ENCODE measurements at regions not wholly inside any gene's neighbourhood (a gene's known extent, or its start where the extent isn't known, plus 50 kb on each side); places are given as distances from the start of the nearest gene placed in this dataset.

DNA sequence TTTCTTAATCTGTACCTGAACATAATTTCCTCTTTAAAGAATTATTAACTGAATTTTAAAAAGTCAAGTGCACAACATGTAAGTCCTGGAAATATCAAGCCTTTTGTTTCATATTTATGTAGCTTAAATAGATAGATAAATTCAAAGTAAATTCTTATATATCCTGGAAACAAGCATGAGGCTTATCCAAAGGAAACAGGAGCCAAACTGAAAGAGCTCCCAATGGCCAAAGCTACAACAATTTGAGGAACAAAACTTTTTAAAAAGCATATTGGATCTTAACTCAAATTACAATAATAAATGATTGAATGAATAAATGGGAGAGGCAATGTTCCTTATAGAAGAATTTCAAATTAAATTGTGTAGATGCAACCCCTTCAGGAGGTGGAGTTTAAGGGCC lies 679.1 kb downstream of the METTL4 start:
- H3K36me3 ChIP-seq, result no peaks in the 10 kb centered on the region
- TF ChIP-seq, protein P1, sequence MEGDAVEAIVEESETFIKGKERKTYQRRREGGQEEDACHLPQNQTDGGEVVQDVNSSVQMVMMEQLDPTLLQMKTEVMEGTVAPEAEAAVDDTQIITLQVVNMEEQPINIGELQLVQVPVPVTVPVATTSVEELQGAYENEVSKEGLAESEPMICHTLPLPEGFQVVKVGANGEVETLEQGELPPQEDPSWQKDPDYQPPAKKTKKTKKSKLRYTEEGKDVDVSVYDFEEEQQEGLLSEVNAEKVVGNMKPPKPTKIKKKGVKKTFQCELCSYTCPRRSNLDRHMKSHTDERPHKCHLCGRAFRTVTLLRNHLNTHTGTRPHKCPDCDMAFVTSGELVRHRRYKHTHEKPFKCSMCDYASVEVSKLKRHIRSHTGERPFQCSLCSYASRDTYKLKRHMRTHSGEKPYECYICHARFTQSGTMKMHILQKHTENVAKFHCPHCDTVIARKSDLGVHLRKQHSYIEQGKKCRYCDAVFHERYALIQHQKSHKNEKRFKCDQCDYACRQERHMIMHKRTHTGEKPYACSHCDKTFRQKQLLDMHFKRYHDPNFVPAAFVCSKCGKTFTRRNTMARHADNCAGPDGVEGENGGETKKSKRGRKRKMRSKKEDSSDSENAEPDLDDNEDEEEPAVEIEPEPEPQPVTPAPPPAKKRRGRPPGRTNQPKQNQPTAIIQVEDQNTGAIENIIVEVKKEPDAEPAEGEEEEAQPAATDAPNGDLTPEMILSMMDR (IDR thresholded peaks at IDR 0.05), result no peak
- no peak for TF ChIP-seq POLR2A (IDR thresholded peaks at IDR 0.05)
- no peak for TF ChIP-seq POLR2AphosphoS5 (IDR thresholded peaks at IDR 0.05)
- H3K27me3 ChIP-seq, result no peaks in the 10 kb centered on the region
- intact Hi-C loops (cut with DNase I; ENCODE audit: low total_unique reads), result no loop called here
- no peak for DNase-seq (ENCODE audit: low spot score in 2 of 2)
- H3K9me3 ChIP-seq, result no peaks in the 10 kb centered on the region
- no peak overlapping the region for H3K27ac ChIP-seq
- no peaks in the 10 kb centered on the region for H3K4me1 ChIP-seq
- H3K4me3 ChIP-seq, result no peak overlapping the region

DNA sequence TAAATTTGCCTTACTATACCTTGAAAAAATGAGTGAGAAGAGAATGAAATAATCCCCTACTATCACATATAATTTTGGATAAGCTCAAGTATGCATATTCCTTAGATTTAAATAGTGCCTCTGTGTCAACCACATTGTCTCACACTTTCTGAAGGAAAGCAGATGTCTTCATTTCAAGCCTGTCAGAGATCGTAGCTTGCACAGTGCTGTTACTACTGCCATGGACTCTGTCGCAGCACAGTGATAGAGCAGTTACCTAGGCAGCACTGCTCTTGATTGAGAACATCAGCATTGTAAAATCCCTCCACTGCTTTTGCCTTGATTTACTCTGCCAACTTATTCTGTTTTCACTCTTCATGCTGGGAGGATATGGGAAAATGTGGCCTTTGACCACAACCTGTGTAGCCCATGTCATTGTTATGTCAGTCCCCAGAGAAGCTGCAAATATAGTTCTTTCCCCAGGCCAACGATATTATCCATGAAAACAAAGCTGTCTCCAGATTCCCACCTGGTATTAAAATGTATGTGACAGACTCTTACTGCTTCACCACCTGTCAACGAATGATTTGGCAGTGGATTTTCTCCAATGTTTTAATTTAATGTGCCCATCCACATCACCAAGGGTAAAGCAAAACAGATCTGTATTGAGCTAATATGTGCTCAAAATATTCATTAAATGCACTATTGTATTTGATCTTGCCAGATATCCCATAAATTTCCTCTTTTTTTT lies 675.7 kb downstream of the METTL4 start:
- H3K4me1 ChIP-seq, result no peaks in the 10 kb centered on the region
- H3K4me3 ChIP-seq, result no peak overlapping the region
- no peak for TF ChIP-seq POLR2A (IDR thresholded peaks at IDR 0.05)
- no peak for TF ChIP-seq POLR2AphosphoS5 (IDR thresholded peaks at IDR 0.05)
- TF ChIP-seq, protein P1 (IDR thresholded peaks at IDR 0.05), result no peak
- intact Hi-C loops (cut with DNase I; ENCODE audit: low total_unique reads), result no loop called here
- no peaks in the 10 kb centered on the region for H3K36me3 ChIP-seq
- H3K27ac ChIP-seq, result no peak overlapping the region
- no peak for DNase-seq (ENCODE audit: low spot score in 2 of 2)
- no peaks in the 10 kb centered on the region for H3K9me3 ChIP-seq
- no peaks in the 10 kb centered on the region for H3K27me3 ChIP-seq

DNA sequence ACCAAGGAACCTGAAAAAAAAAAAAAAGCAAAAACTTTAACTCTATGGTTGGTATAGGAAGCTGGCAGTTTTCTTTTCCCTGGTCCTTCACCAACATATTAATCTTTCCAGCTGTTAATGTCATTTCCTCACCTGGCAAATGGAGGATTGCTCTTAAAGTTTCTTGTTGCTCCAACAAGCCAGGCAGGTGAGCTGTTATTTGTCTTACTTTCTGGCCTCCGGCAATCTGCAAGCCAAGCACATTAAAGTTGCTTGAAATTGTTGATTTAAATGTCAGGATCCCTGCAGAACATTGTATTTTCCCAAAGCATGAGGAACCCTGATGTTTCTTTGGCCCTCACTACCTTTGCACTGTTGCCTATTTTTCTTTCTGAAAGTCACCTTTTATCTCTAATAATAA lies 664.9 kb downstream of the METTL4 start:
- no peak overlapping the region for H3K27ac ChIP-seq
- TF ChIP-seq POLR2AphosphoS5 (IDR thresholded peaks at IDR 0.05) (no peak), POLR2A (IDR thresholded peaks at IDR 0.05) (no peak)
- TF ChIP-seq, protein P1 (IDR thresholded peaks at IDR 0.05), result no peak
- intact Hi-C loops (cut with DNase I; ENCODE audit: low total_unique reads), result no loop called here
- DNase-seq (ENCODE audit: low spot score in 2 of 2), result no peak
- no peaks in the 10 kb centered on the region for H3K27me3 ChIP-seq
- H3K9me3 ChIP-seq, result peaks cover 9 to 12% of the 10 kb centered on the region in 2 donors
- no peak overlapping the region for H3K4me3 ChIP-seq
- H3K4me1 ChIP-seq, result no peaks in the 10 kb centered on the region
- no peaks in the 10 kb centered on the region for H3K36me3 ChIP-seq

DNA sequence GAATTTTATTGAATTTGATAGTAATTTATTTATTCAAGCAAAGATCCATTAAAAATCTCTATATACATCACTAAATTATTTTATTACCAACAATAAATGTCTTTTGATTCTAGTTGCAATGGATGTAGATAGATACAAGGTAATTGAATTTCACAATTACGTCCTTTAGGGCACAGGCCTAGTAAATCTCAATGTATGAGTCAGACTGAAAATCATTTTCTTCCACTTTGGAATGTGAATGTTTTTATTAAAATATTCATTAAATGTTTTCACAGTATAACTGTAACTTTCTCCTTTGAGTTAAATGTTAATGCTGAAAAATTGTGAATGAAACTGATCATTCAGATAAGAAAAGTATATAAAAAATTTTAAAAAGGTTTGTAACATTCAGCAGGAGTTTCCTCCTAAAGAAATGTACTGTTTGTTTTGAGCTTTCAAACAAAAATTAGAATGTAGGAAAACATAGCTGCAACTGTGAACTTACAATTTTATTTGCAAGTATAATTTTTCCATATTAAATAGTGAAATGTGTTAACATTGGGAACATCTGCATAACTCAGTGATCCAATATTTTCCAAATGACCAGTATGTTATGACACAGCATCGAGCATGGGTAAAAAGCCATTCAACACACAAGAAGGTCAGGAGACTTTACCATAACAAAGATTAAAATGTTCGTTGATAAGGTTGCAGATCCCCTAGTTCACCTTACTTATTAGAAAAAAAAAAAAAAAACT lies 663.7 kb downstream of the METTL4 start:
- TF ChIP-seq POLR2AphosphoS5 (IDR thresholded peaks at IDR 0.05), result no peak
- TF ChIP-seq, protein P1 (IDR thresholded peaks at IDR 0.05), result no peak
- peaks cover 9 to 16% of the 10 kb centered on the region in 2 donors for H3K9me3 ChIP-seq
- intact Hi-C loops (cut with DNase I; ENCODE audit: low total_unique reads), result no loop called here
- H3K27ac ChIP-seq, result no peak overlapping the region
- no peaks in the 10 kb centered on the region for H3K4me1 ChIP-seq
- no peak for DNase-seq (ENCODE audit: low spot score in 2 of 2)
- no peaks in the 10 kb centered on the region for H3K27me3 ChIP-seq
- H3K4me3 ChIP-seq, result no peak overlapping the region
- no peaks in the 10 kb centered on the region for H3K36me3 ChIP-seq

DNA sequence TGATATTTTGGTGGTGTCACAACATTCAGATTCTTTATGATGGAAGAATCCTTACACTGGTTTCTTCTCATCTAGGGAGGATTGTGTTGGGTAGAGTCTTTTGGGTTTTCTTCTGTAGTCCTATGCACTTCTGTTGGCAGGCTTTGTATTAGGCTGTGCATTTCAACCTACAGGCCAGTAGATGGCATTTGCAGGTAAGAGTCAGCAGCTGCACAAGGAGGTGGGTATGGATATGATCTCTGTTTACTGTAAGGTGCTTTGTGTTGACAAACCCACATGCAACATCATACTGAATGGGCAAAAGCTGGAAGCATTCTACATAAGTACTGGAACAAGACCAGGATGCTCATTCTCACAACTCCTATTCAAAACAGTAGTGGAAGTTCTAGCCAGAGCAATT lies 656.8 kb downstream of the METTL4 start:
- Histone ChIP-seq H3K36me3 (no peaks in the 10 kb centered on the region), H3K27me3 (no peaks in the 10 kb centered on the region), H3K4me1 (no peaks in the 10 kb centered on the region), H3K27ac (no peak overlapping the region), H3K4me3 (no peak overlapping the region), H3K9me3 (peaks cover 19 to 39% of the 10 kb centered on the region in 2 donors)
- no peak for DNase-seq (ENCODE audit: low spot score in 2 of 2)
- intact Hi-C loops (cut with DNase I; ENCODE audit: low total_unique reads), result no loop called here
- TF ChIP-seq POLR2AphosphoS5 (IDR thresholded peaks at IDR 0.05) (no peak), POLR2A (IDR thresholded peaks at IDR 0.05) (no peak)
- TF ChIP-seq, protein P1 (IDR thresholded peaks at IDR 0.05), result no peak

All from breast epithelium (tissue), 4 donors.